Aorta (tissue), 5 donors: ENCODE measurements at regions not wholly inside any gene's neighbourhood (a gene's known extent, or its start where the extent isn't known, plus 50 kb on each side); places are given as distances from the start of the nearest gene placed in this dataset.
A peak's percentile ranks its signal among the peaks of the same experiment; 100 is the strongest.

Experiments used
- ATAC-seq: fragments of 200-7000 bp; cut with Tn5 transposase; one replicate; pipeline ENCODE4 v1.9.1; 2022; ENCODE audit warnings: moderate library complexity; ENCODE audit not compliant: low FRiP score
- DNase-seq, 2 donors: peaks; one replicate each; pipeline ENCODE4 v3.0.0-alpha.2; 2020
- H3K27ac ChIP-seq, 2 donors: one replicate each; pipeline ENCODE4 v1.5.1; 2013; ENCODE audit warnings: low read length in 2 of 2, mild to moderate bottlenecking in 2 of 2, moderate library complexity in 2 of 2, control low read depth in 1 of 2, inconsistent platforms in 1 of 2, low read depth in 1 of 2
- H3K27me3 ChIP-seq, 2 donors: one replicate each; pipeline ENCODE4 v1.6.1; 2013; ENCODE audit warnings: control low read depth in 1 of 2, low read length in 1 of 2, mild to moderate bottlenecking in 1 of 2, moderate library complexity in 1 of 2; ENCODE audit not compliant: insufficient read depth in 2 of 2, control insufficient read depth in 1 of 2
- H3K36me3 ChIP-seq, 2 donors: one replicate each; pipeline ENCODE4 v1.6.1; 2013; ENCODE audit warnings: control low read depth in 1 of 2, low read length in 1 of 2, mild to moderate bottlenecking in 1 of 2; ENCODE audit not compliant: insufficient read depth in 2 of 2, control insufficient read depth in 1 of 2
- H3K4me1 ChIP-seq, 2 donors: one replicate each; pipeline ENCODE4 v1.6.1; 2013; ENCODE audit warnings: low read length in 2 of 2, control low read depth in 1 of 2, mild to moderate bottlenecking in 1 of 2, moderate library complexity in 1 of 2; ENCODE audit not compliant: insufficient read depth in 2 of 2, control insufficient read depth in 1 of 2
- H3K4me3 ChIP-seq, 2 donors: one replicate each; pipeline ENCODE4 v1.5.1; 2013; ENCODE audit warnings: low read length in 2 of 2, control low read depth in 1 of 2, mild to moderate bottlenecking in 1 of 2
- H3K9me3 ChIP-seq: one replicate; pipeline ENCODE4 v1.6.1; 2013; ENCODE audit warnings: mild to moderate bottlenecking, low read length; ENCODE audit not compliant: control insufficient read depth
- WGBS, 2 donors: extraction: QIAGEN DNeasy Blood & Tissue Kit; methylation state at CpG; one replicate each; pipeline ENCODE4 v1.1.7; 2013; 5-methylcytosine and 5-hydroxymethylcytosine counted together
- intact Hi-C, 2 donors: fragments of 100-400 bp; cut with DNase I; formaldehyde crosslinking; loops; one replicate each; pipeline versions ENCODE4 v1.14.2 to v1.15.0; 2022
- donor health status: healthy with polysubstance abuse.
- donor health status: Bipolar disorder and iron deficiency.
- donor health status: DM: no; HTN: no; CAD: no.
- donor health status: DM: no; HTN: no; CAD: no.
- donor health status: DM: yes; HTN: yes; CAD: no.

DNA sequence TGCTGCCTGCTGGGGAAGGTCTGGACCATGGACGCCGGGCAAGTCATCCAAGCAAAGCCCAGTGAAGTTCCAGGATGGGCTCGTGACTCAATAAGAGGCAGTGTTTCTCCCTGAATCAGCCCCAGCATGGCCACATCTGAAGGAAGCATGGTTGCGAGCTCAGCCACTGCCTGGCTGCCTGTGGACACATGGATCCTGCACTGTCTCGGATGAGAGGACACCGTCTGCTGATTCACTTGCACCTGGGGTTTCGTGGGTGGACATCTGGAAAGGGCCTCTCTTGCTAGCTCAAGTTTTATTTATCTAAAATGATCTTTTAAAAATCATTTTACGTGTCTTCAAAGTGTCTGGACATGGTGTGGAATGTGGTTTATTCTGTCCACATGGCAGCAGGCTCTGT lies 224.8 kb upstream of the FN1 start:
- Histone ChIP-seq H3K27ac (no peak overlapping the region), H3K9me3 (no peaks in the 10 kb centered on the region), H3K36me3 (no peaks in the 10 kb centered on the region), H3K4me1 (peaks cover 0 to 7% of the 10 kb centered on the region in 2 donors), H3K27me3 (no peaks in the 10 kb centered on the region), H3K4me3 (no peak overlapping the region)
- 94 to 96% methylated on average over 8 of the region's 8 CpGs for WGBS, 2 donors
- DNase-seq, result peak in 1 of 2 donors; percentile 57
- intact Hi-C loops, result no loop called here
- ATAC-seq, result no peak

DNA sequence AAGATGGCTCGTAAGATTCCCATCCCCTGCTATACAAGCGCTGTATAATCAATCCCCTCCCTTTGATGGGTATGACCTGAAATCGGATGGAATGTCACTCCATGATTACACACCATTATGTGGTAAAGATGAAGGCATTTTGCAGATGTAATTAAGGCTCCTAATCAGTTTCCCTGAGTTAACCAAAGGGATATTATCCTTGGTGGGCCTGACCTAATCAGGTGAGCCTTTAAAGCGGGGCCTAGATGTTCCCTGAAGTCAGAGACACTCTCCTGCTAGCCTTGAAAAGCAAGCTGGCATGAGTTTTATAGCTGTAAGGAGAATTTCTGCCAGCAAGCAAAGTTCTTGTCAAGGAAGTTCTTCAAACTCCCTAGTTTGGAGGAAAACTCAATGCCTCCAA lies 223.8 kb upstream of the FN1 start:
- 84 to 89% methylated on average over 4 of the region's 4 CpGs for WGBS, 2 donors
- no peak for DNase-seq
- Histone ChIP-seq H3K4me3 (no peak overlapping the region), H3K27me3 (no peaks in the 10 kb centered on the region), H3K27ac (no peak overlapping the region), H3K9me3 (no peaks in the 10 kb centered on the region), H3K36me3 (no peaks in the 10 kb centered on the region), H3K4me1 (peaks cover 0 to 11% of the 10 kb centered on the region in 2 donors)
- no peak for ATAC-seq
- intact Hi-C loops, result loop anchor here in 1 of 2 donors (5.0 kb wide), 1 partner anchor 33 kb away; no protein-coding TSS in a partner anchor

DNA sequence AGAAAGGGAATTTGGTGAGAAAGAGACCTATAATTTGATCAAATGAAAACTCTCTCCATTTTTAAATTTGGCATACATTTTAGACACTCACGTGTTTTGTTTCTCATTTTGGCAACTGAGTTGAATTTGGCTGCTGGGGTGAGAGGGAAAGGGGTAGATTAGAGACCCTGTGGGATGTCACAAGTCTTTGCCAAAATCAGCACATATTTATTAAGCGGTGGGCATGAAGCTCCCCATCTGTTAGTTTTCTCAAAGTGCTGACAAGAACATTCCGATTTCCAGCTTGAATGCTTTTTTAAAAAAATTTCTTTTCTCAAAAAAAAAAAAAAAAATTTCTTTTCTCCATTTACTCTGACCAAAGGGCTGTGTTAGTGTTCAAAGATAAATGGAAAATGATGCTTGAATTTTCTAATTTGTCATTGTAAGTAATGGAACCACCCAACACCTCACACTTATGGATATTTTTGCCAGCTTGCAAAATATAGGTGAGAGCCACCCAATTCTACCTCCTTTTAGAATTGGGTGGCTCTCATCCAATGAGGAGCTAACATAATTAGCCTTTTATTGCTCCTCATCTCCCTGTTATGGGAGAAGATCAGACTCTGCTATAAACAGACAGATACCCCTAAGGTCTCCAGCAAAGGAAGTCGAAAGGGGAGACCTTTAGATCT lies 222.9 kb upstream of the FN1 start:
- Histone ChIP-seq H3K4me3 (no peak overlapping the region), H3K27me3 (no peaks in the 10 kb centered on the region), H3K27ac (no peak overlapping the region), H3K4me1 (peaks cover 5 to 11% of the 10 kb centered on the region in 2 donors), H3K9me3 (no peaks in the 10 kb centered on the region), H3K36me3 (no peaks in the 10 kb centered on the region)
- intact Hi-C loops, result loop anchor here in 1 of 2 donors (5.0 kb wide), 1 partner anchor 34 kb away; no protein-coding TSS in a partner anchor
- DNase-seq (no peak), ATAC-seq (no peak)
- 33 to 38% methylated on average over 4 of the region's 4 CpGs for WGBS, 2 donors

DNA sequence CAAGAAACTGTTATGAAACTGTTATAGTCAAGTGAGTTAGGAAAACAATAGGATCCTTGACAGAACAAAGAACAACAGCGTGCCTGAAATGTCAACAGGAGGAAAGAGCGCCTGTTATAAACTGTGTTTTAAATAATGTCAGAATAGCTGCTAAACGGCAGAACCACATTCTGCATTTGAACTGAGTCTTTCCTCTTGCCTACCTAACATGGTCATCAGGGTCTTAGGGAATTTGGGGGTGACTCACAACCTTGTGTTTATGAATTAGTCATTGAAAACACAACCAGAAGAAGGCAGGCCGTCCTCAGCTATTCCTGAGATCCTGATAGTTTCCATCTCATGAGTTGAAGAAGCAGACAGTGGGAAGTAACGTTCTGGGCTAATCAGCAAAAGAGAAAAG lies 222.0 kb upstream of the FN1 start:
- H3K9me3 ChIP-seq, result no peaks in the 10 kb centered on the region
- peak overlapping the region in 1 of 2 donors; percentile 79 for H3K27ac ChIP-seq
- 4 to 7% methylated on average over 5 of the region's 5 CpGs for WGBS, 2 donors
- DNase-seq (no peak), ATAC-seq (peak; percentile 51)
- no peak overlapping the region for H3K4me3 ChIP-seq
- no peaks in the 10 kb centered on the region for H3K27me3 ChIP-seq
- H3K36me3 ChIP-seq, result no peaks in the 10 kb centered on the region
- peaks cover 7 to 11% of the 10 kb centered on the region in 2 donors for H3K4me1 ChIP-seq
- intact Hi-C loops, result loop anchor here in 1 of 2 donors (5.0 kb wide), 1 partner anchor 34 kb away; no protein-coding TSS in a partner anchor

DNA sequence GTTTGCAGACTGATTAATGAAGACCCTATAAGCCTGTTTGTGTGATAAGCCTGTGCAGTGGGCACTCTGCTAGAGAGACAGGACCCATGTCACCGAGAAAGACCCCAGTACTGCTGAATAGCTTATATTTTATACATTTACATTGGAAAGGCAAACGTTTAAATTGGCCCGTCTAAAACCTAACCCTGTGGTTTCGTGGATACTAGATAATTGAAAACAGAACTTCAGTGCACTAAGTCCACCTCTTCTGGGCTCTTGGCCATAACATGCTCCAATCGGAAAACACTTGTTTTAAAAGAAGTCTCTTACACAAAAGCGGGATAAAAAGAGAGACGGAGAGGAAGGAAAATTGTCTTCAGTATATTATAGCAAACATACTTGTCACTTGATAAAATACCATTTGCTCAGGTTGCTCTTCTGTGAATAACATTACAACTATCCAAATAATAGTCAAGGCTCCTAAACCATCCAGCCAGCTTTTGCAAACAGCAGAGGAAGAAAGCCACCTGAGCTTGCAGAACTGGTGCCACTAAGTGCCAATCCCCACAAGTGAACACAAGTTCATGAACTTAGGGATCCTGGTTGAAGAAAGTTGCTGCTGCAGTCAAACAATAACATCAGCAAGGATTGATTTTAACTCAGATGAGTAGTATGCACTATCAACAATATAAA lies 218.4 kb upstream of the FN1 start:
- DNase-seq, result no peak
- Histone ChIP-seq H3K4me3 (no peak overlapping the region), H3K9me3 (no peaks in the 10 kb centered on the region), H3K36me3 (no peaks in the 10 kb centered on the region), H3K27me3 (no peaks in the 10 kb centered on the region), H3K4me1 (peaks cover 7 to 11% of the 10 kb centered on the region in 2 donors), H3K27ac (peak overlapping the region in 1 of 2 donors; percentile 44)
- no peak for ATAC-seq
- 3 to 7% methylated on average over 7 of the region's 7 CpGs for WGBS, 2 donors
- intact Hi-C loops, result no loop called here

DNA sequence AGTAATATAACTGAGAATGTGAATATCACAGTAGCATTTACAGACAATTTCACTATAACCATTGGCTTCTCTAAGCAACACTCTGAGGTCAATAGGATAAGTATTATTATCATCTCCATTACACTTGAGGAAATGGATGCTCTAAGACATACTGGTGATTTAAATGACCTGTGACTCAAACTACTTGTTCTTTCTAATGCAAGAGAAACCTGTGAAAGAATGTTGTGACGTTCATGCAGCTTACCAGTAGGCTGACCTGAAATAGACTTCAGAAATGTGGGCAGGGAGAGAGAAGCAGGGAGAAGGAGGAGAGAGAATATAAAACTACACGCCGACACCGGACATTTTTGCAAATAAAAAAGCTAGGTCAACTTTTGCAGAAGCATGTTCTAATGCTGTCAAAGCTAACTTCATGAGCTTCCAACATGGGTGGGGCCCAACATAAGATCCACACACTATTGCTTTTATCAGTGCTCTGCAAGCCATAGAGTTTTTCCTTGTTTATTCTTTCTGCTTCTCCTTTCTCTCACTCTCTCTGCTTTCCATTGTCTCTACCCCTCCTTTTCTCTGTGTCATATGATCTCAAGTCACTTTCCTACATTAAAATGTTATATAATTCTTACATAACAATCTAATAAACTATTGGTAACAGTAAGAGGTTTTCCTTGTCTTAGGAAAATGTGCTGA lies 217.6 kb upstream of the FN1 start:
- DNase-seq, result no peak
- intact Hi-C loops, result no loop called here
- Histone ChIP-seq H3K36me3 (no peaks in the 10 kb centered on the region), H3K4me1 (peaks cover 7 to 11% of the 10 kb centered on the region in 2 donors), H3K9me3 (no peaks in the 10 kb centered on the region), H3K4me3 (no peak overlapping the region), H3K27ac (peak overlapping the region in 1 of 2 donors; percentile 22), H3K27me3 (no peaks in the 10 kb centered on the region)
- 7 to 15% methylated on average over 4 of the region's 4 CpGs for WGBS, 2 donors
- ATAC-seq, result no peak

DNA sequence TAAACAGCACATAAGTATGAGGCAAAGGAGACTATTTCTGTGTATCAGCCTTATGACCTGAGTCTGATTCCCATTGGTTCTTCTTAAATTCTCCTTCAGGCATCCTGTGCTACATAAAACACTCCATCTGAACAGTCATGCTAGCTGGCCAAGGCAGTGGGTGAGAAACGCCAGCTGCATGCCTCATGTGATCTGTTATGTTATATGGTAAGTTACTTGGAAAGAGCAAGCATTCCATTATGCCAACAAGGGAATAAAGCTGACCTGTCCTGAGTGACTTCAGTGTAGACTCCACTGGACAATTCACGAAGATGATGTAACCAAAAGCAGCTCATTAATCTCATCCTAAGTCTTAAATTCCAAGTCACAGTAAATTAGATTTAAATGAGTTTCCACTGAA lies 216.5 kb upstream of the FN1 start:
- ATAC-seq (peak; percentile 22), DNase-seq (peak in 1 of 2 donors; percentile 70)
- Histone ChIP-seq H3K4me1 (peaks cover 7% of the 10 kb centered on the region in 2 donors), H3K36me3 (no peaks in the 10 kb centered on the region), H3K27me3 (no peaks in the 10 kb centered on the region), H3K4me3 (no peak overlapping the region), H3K9me3 (no peaks in the 10 kb centered on the region), H3K27ac (no peak overlapping the region)
- WGBS, 2 donors, result 14% methylated on average over 2 of the region's 2 CpGs
- intact Hi-C loops, result no loop called here

DNA sequence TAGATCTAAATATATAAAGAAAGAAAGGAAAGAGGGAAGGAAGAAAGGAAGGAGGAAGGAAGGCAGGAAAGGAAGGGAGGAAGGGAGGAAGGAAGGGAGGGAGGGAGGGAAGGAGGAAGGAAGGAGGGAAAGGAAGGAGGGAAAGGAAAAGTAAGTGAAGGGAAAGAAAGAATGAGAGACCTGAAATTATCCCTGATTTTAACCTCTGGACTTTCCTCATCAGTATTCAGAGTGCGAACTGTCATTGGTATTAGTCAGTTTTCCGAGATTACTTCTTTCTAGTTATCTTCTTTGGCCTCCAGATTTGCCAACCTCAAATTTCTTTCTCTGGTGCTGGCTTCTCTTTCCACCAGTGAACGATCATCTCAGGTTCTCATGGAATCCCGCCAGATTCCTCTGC lies 215.5 kb upstream of the FN1 start:
- H3K4me1 ChIP-seq, result peaks cover 4 to 7% of the 10 kb centered on the region in 2 donors
- no peak overlapping the region for H3K4me3 ChIP-seq
- no peaks in the 10 kb centered on the region for H3K9me3 ChIP-seq
- ATAC-seq (no peak), DNase-seq (no peak)
- no peak overlapping the region for H3K27ac ChIP-seq
- intact Hi-C loops, result no loop called here
- 92 to 94% methylated on average over 4 of the region's 4 CpGs for WGBS, 2 donors
- H3K36me3 ChIP-seq, result no peaks in the 10 kb centered on the region
- no peaks in the 10 kb centered on the region for H3K27me3 ChIP-seq
